Testis (tissue), 2 donors: ENCODE measurements at regions not wholly inside any gene's neighbourhood (a gene's known extent, or its start where the extent isn't known, plus 50 kb on each side); places are given as distances from the start of the nearest gene placed in this dataset.

Experiments
- DNase-seq: peaks from one replicate; pipeline ENCODE4 v3.0.0-alpha.2; 2019
- H3K27ac ChIP-seq, 2 donors: fragments of 200-600 bp; sonication (generic); one replicate each; pipeline ENCODE4 v1.5.1; 2019
- H3K27me3 ChIP-seq: fragments of 200-600 bp; sonication (generic); one replicate; pipeline ENCODE4 v1.5.1; 2019
- H3K36me3 ChIP-seq: fragments of 200-600 bp; sonication (generic); one replicate; pipeline ENCODE4 v1.5.1; 2017; ENCODE audit warnings: low read depth; ENCODE audit errors: missing control alignments
- H3K4me1 ChIP-seq: fragments of 200-600 bp; sonication (generic); one replicate; pipeline ENCODE4 v1.5.1; 2019
- H3K4me3 ChIP-seq, 2 donors: fragments of 200-600 bp; sonication (generic); one replicate each; pipeline ENCODE4 v1.5.1; 2017 to 2019
- H3K9me3 ChIP-seq: fragments of 200-600 bp; sonication (generic); one replicate; pipeline ENCODE4 v1.5.1; 2017
- CTCF ChIP-seq, 3 experiments: fragments of 450-650 bp in 2 of 3; fragments of 200-600 bp in 1 of 3; sonication (generic) in 1 of 3; IDR thresholded peaks; one replicate each; pipeline ENCODE4 v1.5.1; 2016 to 2019; ENCODE audit warnings: antibody characterized with exemption in 3 of 3, mild to moderate bottlenecking in 2 of 3, moderate library complexity in 1 of 3
- POLR2A ChIP-seq: fragments of 450-650 bp; IDR thresholded peaks from one replicate; pipeline ENCODE4 v1.6.1; 2017; ENCODE audit warnings: antibody characterized with exemption, mild to moderate bottlenecking, moderate library complexity
- WGBS, 2 donors: methylation state at CpG; one replicate each; pipeline ENCODE4 v1.1.5; 2018; 5-methylcytosine and 5-hydroxymethylcytosine counted together
- intact Hi-C: fragments of 100-400 bp; cut with DNase I; formaldehyde crosslinking; loops from one replicate; pipeline ENCODE4 v1.15.1; 2023; ENCODE audit warnings: low total_unique reads

- WGBS, 2 donors, result 92 to 93% methylated on average over 1 of the region's 1 CpG
- Histone ChIP-seq H3K36me3 (no peaks in the 10 kb centered on the region), H3K9me3 (no peaks in the 10 kb centered on the region), H3K27me3 (no peaks in the 10 kb centered on the region), H3K4me1 (no peaks in the 10 kb centered on the region), H3K4me3 (no peak overlapping the region), H3K27ac (no peak overlapping the region)
- no peak for DNase-seq
- intact Hi-C loops, result no loop called here
- TF ChIP-seq POLR2A (no peak), CTCF (IDR thresholded peaks at IDR 0.05) (no peak)
Measured at GRCh38 chr10:125466685-125467084, 216.3 kb downstream of the TEX36 start.

- Histone ChIP-seq H3K4me1 (no peaks in the 10 kb centered on the region), H3K27ac (no peak overlapping the region), H3K4me3 (no peak overlapping the region), H3K36me3 (no peaks in the 10 kb centered on the region), H3K27me3 (no peaks in the 10 kb centered on the region), H3K9me3 (no peaks in the 10 kb centered on the region)
- DNase-seq, result no peak
- intact Hi-C loops, result no loop called here
- WGBS, 2 donors, result 87 to 91% methylated on average over 2 of the region's 2 CpGs
- no peak for TF ChIP-seq POLR2A
- TF ChIP-seq CTCF (IDR thresholded peaks at IDR 0.05), result no peak
Measured at GRCh38 chr10:125462845-125463244, 220.1 kb downstream of the TEX36 start.

- no peak for DNase-seq
- TF ChIP-seq POLR2A (no peak), CTCF (IDR thresholded peaks at IDR 0.05) (no peak)
- H3K36me3 ChIP-seq, result no peaks in the 10 kb centered on the region
- no peak overlapping the region for H3K4me3 ChIP-seq
- intact Hi-C loops, result no loop called here
- no peaks in the 10 kb centered on the region for H3K27me3 ChIP-seq
- no peaks in the 10 kb centered on the region for H3K9me3 ChIP-seq
- WGBS, 2 donors, result 93 to 96% methylated on average over 4 of the region's 4 CpGs
- H3K4me1 ChIP-seq, result no peaks in the 10 kb centered on the region
- H3K27ac ChIP-seq, result no peak overlapping the region
Measured at GRCh38 chr10:125460326-125460725, 222.6 kb downstream of the TEX36 start.

GRCh38 chr10:125457406-125457805 lies 225.6 kb downstream of the TEX36 start:
- H3K4me3 ChIP-seq, result no peak overlapping the region
- H3K27me3 ChIP-seq, result no peaks in the 10 kb centered on the region
- no peak for DNase-seq
- no peak overlapping the region for H3K27ac ChIP-seq
- no peak for TF ChIP-seq POLR2A
- no peak for TF ChIP-seq CTCF (IDR thresholded peaks at IDR 0.05)
- intact Hi-C loops, result no loop called here
- no peaks in the 10 kb centered on the region for H3K9me3 ChIP-seq
- 62 to 63% methylated on average over 5 of the region's 5 CpGs for WGBS, 2 donors
- no peaks in the 10 kb centered on the region for H3K4me1 ChIP-seq
- no peaks in the 10 kb centered on the region for H3K36me3 ChIP-seq

GRCh38 chr10:125455855-125456254 lies 227.1 kb downstream of the TEX36 start:
- intact Hi-C loops, result no loop called here
- H3K4me3 ChIP-seq, result no peak overlapping the region
- H3K9me3 ChIP-seq, result no peaks in the 10 kb centered on the region
- WGBS, 2 donors, result 69 to 74% methylated on average over 3 of the region's 3 CpGs
- TF ChIP-seq CTCF (IDR thresholded peaks at IDR 0.05) (no peak), POLR2A (no peak)
- no peak overlapping the region for H3K27ac ChIP-seq
- no peaks in the 10 kb centered on the region for H3K36me3 ChIP-seq
- no peaks in the 10 kb centered on the region for H3K4me1 ChIP-seq
- H3K27me3 ChIP-seq, result no peaks in the 10 kb centered on the region
- DNase-seq, result no peak
